Fibroblast of villous mesenchyme (primary cell): ENCODE measurements at regions not wholly inside any gene's neighbourhood (a gene's known extent, or its start where the extent isn't known, plus 50 kb on each side); places are given as distances from the start of the nearest gene placed in this dataset.

Experiments used
- DNase-seq: peaks from one replicate; pipeline ENCODE4 v3.0.0-alpha.2; 2010; ENCODE audit warnings: low read depth
- H3K4me3 ChIP-seq: 2 replicates; pipeline ENCODE4 v1.5.1; 2011; ENCODE audit warnings: low read depth, mild to moderate bottlenecking, low read length
- TF ChIP-seq, protein P1 (sequence below): IDR thresholded peaks from 2 replicates; pipeline ENCODE4 v1.5.1; 2012; ENCODE audit warnings: low read depth, mild to moderate bottlenecking, low read length; ENCODE audit not compliant: insufficient read depth

DNA sequence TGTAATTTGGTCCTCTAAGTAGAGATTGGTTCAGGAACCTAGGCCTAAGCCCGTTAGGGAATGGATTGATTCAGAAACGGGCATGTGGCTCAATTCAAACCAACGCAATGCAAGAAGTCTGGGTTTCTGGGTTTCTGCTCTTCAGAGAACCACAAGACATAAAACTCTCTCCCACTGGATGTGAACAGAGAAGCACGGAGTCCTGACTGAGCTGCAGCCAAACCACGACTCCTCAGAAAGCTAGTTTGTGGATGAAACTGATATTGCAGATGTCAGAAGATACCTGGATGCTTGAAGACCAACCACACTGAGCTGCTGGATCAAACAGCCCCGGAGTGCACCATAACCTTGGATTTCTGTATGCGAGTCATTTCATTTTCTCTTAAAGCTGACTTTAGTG lies 50.0 kb downstream of the SOD2 start:
- TF ChIP-seq, protein P1, sequence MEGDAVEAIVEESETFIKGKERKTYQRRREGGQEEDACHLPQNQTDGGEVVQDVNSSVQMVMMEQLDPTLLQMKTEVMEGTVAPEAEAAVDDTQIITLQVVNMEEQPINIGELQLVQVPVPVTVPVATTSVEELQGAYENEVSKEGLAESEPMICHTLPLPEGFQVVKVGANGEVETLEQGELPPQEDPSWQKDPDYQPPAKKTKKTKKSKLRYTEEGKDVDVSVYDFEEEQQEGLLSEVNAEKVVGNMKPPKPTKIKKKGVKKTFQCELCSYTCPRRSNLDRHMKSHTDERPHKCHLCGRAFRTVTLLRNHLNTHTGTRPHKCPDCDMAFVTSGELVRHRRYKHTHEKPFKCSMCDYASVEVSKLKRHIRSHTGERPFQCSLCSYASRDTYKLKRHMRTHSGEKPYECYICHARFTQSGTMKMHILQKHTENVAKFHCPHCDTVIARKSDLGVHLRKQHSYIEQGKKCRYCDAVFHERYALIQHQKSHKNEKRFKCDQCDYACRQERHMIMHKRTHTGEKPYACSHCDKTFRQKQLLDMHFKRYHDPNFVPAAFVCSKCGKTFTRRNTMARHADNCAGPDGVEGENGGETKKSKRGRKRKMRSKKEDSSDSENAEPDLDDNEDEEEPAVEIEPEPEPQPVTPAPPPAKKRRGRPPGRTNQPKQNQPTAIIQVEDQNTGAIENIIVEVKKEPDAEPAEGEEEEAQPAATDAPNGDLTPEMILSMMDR: no peak
- no peak overlapping the region for H3K4me3 ChIP-seq
- no peak for DNase-seq

DNA sequence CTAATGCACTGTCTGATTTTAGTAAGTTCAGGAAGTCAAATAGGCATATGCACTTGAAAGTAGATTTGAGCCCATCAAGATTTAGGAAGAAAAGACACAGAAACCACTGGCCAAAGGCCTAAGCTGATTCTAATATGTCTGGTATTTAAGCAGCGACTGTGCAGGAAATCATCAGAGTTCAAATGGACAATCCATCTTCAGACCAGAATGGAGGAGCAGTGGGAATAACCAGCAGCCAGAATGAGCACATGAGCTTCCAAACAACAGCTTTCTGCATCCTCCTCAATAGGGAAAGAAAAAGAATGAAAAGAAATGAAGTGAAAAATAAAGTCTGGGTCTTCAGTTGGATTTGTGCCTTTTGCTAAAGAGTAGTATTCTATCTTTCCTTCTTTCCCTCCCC lies 50.6 kb downstream of the SOD2 start:
- no peak for DNase-seq
- TF ChIP-seq, protein P1: no peak
- H3K4me3 ChIP-seq: no peak overlapping the region

DNA sequence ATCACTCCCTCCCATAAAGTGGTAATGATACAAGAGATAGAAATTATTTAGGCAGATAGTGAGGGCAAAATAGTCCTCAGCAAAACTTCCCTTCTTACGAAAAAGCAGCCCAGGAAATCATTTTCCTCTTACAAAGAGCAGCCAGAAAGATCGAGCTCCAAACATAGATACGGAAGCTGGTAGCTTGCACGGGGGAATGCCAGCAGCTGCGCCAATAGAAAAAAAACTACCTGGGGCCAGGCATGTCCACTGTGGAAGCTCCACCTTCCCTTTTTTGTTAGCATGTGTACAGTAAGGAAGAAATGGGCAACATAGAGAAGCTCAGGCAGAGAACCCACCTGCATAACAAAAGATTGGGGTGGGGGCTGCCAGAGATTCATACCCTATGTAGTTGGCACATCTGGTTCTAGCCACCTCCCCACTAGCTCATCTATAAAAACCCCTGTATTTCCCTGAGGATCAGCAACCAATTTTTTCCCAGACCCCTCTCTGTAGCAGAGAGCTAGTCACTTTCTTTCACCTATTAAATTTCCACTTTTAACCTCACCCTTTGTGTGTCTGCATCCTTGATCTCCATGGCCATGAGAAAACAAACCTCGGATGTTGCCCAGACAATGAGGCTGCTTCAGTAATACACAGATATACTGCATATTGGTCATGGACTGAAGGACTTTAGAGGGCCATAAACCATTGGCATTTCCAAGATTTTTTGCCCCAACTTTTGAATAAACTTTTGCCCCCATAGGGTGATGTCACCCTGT lies 52.1 kb downstream of the SOD2 start:
- DNase-seq: no peak
- no peak overlapping the region for H3K4me3 ChIP-seq
- TF ChIP-seq, protein P1: no peak

DNA sequence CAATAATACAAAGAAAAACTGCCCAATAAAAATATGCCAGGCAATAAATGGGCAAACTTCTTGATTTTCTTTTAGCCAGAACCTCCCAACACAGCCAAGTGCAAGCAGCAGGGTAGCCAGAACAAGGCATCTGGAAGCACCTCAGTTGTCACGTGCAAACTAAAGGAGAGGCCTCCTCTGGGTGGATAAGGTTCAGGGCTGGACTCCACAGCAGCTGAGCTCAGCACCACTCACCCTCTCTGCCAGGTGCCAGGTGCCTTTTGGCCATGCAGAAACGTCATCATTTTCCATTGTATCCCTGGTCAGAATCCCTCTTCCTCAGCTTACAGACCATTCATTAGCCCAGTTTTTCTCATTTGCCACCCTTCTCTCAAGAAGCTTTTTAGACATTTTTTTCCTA lies 52.7 kb downstream of the SOD2 start:
- TF ChIP-seq, protein P1: no peak
- H3K4me3 ChIP-seq: no peak overlapping the region
- DNase-seq: no peak

DNA sequence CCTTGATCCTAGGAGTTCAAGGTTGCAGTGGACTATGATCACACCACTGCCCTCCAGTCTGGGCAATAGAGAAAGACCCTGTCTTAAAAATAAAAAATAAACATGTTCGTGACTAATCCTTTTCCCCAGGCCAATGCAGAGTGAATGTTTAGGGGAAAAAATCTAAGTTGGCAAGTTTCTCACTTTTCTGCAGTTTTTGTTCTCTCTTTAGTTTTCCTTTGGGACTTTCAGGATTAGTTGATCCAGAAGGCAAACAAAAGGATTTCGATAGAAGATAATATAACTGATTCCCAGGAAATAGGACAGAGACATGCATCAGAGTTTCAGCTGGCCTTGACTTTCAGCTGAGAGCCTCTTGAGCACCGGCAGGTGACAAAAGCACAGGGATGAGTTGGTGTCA lies 53.3 kb downstream of the SOD2 start:
- TF ChIP-seq, protein P1: no peak
- no peak overlapping the region for H3K4me3 ChIP-seq
- DNase-seq: no peak

DNA sequence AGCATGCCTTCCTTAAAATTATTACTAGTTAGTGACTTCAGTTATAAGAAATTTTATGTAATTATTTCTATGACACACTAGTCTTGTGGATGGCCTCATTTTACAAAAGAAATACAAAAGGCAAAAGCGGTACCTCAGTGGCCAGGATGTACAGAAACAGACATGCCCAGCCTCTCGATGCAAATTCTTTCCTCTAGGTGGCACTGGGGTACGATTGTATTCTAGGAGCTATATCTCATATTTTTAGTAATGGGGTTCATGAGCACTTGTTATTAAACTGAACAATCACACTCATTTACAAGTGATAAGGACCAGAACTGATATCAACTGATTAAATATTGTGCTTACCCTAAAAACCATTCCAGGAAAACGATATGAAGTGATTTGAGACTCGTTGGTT lies 59.8 kb downstream of the SOD2 start:
- TF ChIP-seq, protein P1: peak; percentile 68
- DNase-seq: peak; percentile 29
- no peak overlapping the region for H3K4me3 ChIP-seq

DNA sequence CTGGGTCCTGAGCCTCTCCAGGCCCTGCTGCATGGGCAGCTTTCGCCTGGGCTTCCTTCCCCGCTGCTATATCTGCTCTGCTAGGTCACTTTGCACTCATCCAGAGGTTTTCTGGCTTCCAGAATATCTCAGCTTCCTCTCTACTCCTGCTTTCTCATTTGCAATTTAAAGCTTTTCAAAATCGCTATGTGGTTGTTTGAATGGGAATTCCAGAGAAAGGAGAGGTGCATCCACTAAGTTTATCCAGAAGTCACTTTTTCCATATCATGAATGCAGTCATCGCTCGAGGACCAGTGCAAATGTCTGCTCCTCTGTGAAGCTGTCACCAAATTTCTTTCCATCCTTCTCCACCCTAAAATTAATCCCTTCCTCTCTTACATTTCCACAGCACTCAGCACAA lies 61.2 kb downstream of the SOD2 start:
- H3K4me3 ChIP-seq: no peak overlapping the region
- TF ChIP-seq, protein P1: no peak
- DNase-seq: no peak
